ENCODE measurements at regions not wholly inside any gene's neighbourhood (a gene's known extent, or its start where the extent isn't known, plus 50 kb on each side); places are given as distances from the start of the nearest gene placed in this dataset.
"Not testable (repeated sequence)": the region's sequence is repeated elsewhere in the genome, so short reads cannot be mapped to it uniquely, and the experiment has no call there.

- not testable (repeated sequence) for DNase-seq (ENCODE audit: low spot score)
Measured at GRCh38 chr17:30686538-30687479, 137.7 kb downstream of the CRLF3 start.

GRCh38 chr17:30682280-30682679 lies 142.2 kb downstream of the CRLF3 start:
- not testable (repeated sequence) for DNase-seq (ENCODE audit: low spot score)

DNA sequence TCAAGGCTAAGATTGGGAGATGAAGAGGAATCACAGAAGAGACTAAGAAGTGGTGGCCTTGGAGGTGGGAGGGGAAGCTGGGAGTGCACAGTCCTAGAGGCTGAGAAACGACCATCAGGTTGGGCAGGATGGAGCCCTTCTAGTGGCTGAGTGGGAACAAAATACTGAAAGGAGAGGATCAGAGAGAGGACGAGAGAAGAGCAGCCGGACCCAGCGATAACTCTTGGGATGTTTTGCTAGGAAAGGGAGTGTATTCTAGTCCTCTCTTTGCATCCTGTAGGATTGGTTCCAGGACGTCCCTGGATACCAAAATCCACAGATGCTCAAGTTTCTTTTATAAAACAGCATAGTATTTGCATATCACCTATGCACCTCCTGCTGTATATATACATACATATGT lies 143.8 kb downstream of the CRLF3 start:
- not testable (repeated sequence) for DNase-seq (ENCODE audit: low spot score)

DNA sequence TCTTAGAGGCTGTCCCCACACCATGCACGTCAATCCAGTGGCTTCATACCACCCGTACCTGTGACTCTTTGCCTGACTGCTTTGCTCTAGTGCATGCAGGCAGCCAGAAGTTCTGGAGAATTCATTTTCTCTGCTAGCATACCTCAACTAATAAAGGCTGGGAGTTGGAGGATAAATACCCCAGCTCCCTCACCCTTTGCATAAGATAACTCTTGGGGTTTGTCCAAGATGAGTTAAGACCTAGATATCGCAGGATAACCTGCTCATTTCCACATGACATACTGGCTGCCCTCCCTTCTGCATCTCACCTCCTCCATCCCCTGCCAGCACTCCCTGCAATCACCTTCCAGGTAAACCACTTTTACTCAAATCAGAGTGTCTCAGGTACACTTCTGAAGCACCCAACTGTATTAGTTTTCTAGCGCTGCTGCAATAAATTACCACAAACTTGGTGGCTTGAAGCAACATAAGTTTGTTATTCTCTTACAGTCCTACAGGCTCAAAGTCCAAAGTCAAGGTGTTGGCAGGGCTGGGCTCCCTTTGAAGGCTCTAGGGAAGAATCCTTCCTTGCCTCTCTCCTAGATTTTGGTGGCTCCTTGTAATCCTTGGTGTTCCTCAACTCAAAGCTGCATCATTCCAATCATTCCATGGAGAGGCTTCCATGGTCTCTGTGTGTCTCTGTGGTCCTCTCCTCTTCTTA lies 146.8 kb downstream of the CRLF3 start:
- no peak for DNase-seq (ENCODE audit: low spot score)

- DNase-seq (ENCODE audit: low spot score) = not testable (repeated sequence)
Measured at GRCh38 chr17:30675777-30676492, 148.6 kb downstream of the CRLF3 start.

DNA sequence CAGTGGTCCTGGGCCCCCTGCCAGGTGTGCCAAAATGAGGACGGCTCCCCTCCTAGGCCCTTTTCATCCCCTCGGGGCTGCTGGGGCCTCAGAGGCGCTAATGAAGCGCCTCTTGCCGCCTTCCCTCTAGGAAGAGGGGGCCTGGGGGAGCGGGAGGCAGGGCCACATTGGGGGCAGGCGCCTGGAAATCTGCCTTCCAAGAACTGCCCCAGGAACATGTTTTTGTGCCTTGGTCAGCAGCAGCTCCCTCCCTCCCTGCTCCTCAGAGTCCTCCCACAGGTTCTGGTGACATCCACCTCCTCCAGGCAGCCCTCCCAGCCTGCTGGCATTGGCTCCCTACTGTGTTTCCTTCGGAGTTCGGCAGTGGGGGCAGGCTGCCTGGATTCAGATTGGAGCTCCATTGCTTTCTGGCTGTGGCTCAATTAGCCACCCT lies 155.3 kb downstream of the CRLF3 start:
- not testable (repeated sequence) for DNase-seq (ENCODE audit: low spot score)

DNA sequence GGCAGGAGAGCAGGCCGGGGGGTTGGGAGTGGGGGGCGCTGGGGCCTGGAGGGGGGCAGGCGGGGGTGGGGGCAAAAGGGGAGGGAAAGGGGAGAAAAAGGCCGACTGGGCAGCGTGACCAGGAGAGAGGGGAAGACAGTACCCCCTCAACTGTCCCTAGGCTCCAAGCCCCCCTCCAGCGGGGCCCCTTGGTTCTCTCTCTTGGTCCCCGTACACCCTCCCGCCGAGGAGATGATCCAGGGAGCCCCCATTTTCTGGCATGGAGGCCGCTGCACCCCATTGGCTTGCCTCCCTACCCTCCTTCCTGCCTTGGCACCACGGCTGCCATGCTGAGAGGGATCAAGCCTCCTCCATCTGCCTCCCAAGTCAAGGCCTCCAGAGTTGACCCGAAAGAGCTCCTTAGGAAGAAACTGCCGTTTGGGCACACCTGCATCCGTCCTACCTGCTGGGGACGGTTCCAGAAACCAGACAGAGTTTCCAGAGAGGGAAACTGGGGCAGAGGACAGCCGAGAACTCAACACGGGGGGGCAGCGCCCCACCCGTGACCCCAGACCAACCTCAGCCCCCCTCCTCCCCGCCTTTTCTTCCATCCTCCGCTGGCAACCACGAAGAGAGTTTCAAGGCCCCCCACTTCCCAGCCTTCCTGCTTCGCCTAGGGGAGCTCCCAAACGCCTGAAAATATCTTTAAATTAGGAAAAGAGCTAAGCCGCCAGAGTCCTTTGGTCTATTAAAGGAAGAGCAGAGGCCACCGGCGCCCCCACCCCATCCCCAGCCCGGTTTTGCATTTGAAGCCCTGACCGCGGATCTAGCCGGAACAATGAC lies 155.9 kb downstream of the CRLF3 start:
- DNase-seq (ENCODE audit: low spot score) = not testable (repeated sequence)

- not testable (repeated sequence) for DNase-seq (ENCODE audit: low spot score)
Measured at GRCh38 chr17:30667657-30668359, 156.7 kb downstream of the CRLF3 start.

- DNase-seq (ENCODE audit: low spot score) = not testable (repeated sequence)
Measured at GRCh38 chr17:30666838-30667656, 157.4 kb downstream of the CRLF3 start.

DNA sequence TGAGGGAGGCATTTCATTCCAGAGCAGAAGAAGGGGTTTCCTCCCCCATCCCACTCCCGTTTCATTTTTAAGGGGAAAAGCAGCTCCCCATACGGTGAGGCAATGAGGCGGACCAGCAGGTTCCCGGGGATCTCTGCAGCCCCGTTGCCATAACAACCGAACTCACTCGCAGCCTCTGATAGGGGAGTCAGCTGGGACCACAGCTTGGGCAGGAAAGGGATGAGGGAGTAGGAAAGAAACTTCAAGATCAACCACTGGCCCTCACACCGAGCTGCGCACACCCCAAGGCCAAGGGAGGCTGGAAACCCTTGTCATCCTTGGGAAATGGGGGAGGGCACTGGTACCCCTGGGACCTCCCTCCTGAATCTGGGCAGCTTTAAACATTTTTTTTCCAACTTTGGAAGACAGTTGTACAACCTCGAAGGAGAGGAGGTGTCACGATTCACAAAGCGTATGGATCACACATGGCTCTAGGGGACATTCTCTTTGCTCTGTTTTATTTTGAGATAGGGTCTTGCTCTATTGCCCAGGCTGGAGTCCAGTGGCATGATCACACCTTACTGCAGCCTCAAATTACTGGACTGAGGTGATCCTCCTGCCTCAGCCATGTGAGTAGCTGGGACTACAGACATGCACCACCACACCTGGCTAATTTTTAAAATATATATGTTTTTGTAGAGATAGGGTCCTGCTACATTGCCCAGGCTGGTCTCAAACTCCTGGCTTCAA lies 160.6 kb downstream of the CRLF3 start:
- DNase-seq (ENCODE audit: low spot score) = not testable (repeated sequence)

DNA sequence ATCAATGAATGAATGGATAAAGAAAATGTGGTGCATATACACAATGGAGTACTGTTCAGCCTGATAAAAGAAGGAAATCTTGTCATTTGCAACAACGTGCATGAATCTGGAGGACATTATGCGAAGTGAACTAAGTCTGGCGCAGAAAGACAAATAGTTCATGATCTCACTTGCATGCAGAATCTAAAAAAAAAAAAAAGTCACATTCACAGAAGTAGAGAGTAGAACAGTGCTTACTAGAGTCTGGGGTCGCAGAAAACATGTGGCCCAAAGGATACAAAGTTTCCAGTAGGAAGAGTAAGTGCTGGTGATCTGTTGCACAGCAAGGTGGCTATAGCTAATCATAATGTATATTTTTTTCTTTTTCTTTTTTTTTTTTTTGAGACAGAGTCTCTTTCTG lies 167.3 kb downstream of the CRLF3 start:
- DNase-seq (ENCODE audit: low spot score) = not testable (repeated sequence)

DNA sequence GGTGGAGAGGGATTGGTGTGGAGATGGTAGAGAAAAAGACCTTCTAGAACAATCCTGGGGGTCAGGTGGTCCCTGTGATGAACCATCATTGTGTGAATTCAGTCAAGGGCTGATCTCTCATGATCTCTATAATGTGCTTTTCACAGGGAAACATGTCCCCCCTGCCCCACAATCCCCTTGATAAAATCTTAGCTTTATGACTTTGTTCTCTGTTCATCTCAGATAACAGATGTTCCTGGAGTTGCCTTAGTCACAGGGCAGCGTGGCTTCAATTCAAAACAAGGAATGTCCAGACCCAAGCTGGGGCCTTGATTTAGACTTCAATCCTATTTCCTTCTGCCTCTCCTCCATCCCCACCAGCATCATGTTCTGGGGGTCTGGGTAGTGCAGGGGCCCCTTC lies 171.5 kb downstream of the CRLF3 start:
- DNase-seq (ENCODE audit: low spot score) = not testable (repeated sequence)

- DNase-seq (ENCODE audit: low spot score) = not testable (repeated sequence)
Measured at GRCh38 chr17:30650149-30650548, 172.9 kb downstream of the GOSR1 start.

- DNase-seq (ENCODE audit: low spot score) = not testable (repeated sequence)
Measured at GRCh38 chr17:30648015-30648620, 170.9 kb downstream of the GOSR1 start.

GRCh38 chr17:30645875-30646274 lies 168.7 kb downstream of the GOSR1 start:
- not testable (repeated sequence) for DNase-seq (ENCODE audit: low spot score)

DNA sequence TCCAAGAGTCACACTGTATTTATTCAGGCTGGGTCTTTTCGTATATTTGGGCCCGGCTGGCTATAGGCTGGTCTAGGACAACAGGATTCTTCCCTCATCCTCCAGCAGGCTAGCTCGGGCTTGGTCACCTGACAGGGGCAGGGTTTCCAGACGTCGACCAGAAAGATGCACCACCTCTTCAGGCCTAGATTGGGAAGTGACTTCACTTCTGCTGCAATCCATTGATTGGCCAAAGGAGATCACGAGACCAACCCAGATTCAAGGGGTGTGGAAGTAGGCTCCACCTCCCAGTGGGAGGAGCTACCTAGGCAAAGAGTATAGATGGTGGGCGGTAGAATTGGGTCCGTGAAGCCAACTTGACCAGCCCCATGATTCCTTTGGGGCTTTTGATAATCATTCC lies 167.5 kb downstream of the GOSR1 start:
- DNase-seq (ENCODE audit: low spot score) = not testable (repeated sequence)

DNA sequence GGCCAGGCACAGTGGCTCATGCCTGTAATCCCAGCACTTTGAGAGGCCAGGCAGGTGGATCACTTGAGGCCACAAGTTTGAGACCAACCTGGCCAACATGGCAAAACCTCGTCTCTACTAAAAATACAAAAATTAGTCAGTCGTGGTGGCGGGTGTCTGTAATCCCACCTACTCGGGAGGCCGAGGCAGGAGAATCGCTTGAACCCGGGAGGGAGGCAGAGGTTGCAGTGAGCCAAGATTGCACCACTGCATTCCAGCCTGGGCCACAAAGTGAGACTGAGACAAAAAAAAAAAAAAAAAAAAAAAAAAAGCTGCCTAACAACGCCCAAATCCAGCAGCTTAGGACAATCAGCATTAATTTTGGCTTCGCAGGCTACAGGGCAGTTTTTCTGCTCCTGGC lies 167.1 kb downstream of the GOSR1 start:
- DNase-seq (ENCODE audit: low spot score) = not testable (repeated sequence)

DNA sequence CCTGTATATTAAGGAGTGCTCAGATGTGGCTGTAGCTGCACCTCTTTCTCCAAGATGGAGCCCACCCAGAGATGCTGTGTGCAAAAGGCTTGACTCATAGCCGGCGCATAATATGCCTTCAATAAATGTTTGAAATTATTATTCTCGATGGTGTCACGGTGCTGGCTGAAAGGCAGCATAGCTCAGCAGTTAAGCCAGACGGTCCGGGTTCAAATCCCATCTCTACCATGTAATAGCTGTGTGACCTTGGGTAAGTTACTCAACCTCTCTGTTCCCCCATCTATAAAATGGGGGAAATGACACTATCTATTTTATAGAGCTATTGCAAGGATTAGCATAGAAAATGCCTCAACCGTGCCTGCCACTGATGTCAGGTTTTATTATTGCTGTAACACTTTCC lies 164.2 kb downstream of the GOSR1 start:
- DNase-seq (ENCODE audit: low spot score) = not testable (repeated sequence)

- DNase-seq (ENCODE audit: low spot score) = not testable (repeated sequence)
Measured at GRCh38 chr17:30639391-30639790, 162.2 kb downstream of the GOSR1 start.
